Left lung (tissue), 4 donors: ENCODE measurements at regions not wholly inside any gene's neighbourhood (a gene's known extent, or its start where the extent isn't known, plus 50 kb on each side); places are given as distances from the start of the nearest gene placed in this dataset.

Experiments
- ATAC-seq: fragments of 200-7000 bp; cut with Tn5 transposase; one replicate; pipeline ENCODE4 v1.9.1; 2020; ENCODE audit warnings: moderate library complexity
- DNase-seq, 4 donors: peaks; one replicate each; pipeline ENCODE4 v3.0.0-alpha.2; 2013 to 2020
- H3K27ac ChIP-seq, 2 donors: fragments of 200-600 bp; sonication (generic) in 1 of 2; one replicate each; pipeline versions ENCODE4 v1.5.0 to v1.8.0; 2020 to 2021
- H3K27me3 ChIP-seq, 2 donors: fragments of 200-600 bp; sonication (generic) in 1 of 2; one replicate each; pipeline versions ENCODE4 v1.5.0 to v1.8.0; 2020 to 2021
- H3K36me3 ChIP-seq, 2 donors: fragments of 200-600 bp; sonication (generic) in 1 of 2; one replicate each; pipeline versions ENCODE4 v1.5.0 to v1.8.0; 2020 to 2021
- H3K4me1 ChIP-seq, 2 donors: fragments of 200-600 bp; one replicate each; pipeline ENCODE4 v1.8.0; 2021
- H3K4me3 ChIP-seq, 2 donors: fragments of 200-600 bp; sonication (generic) in 1 of 2; one replicate each; pipeline versions ENCODE4 v1.5.0 to v1.8.0; 2020 to 2021; ENCODE audit warnings: mild to moderate bottlenecking in 1 of 2
- H3K9me3 ChIP-seq, 2 donors: fragments of 200-600 bp; sonication (generic) in 1 of 2; one replicate each; pipeline versions ENCODE4 v1.5.0 to v1.8.0; 2020 to 2021
- CTCF ChIP-seq, 2 donors: fragments of 200-600 bp; sonication (generic) in 1 of 2; IDR thresholded peaks; one replicate each; pipeline versions ENCODE4 v1.5.0 to v1.8.0; 2021; ENCODE audit warnings: antibody characterized with exemption in 2 of 2
- intact Hi-C, 2 donors: fragments of 100-400 bp; cut with DNase I; formaldehyde crosslinking; loops; one replicate each; pipeline versions ENCODE4 v1.11.2 to v1.14.2; 2022
- donor health status: DM: no; HTN: yes; CAD: no.
- donor health status: DM: no; HTN: no; CAD: no.

- no peak for ATAC-seq
- H3K9me3 ChIP-seq: no peaks in the 10 kb centered on the region
- no peak for DNase-seq
- peaks cover 0 to 61% of the 10 kb centered on the region in 2 donors for H3K27me3 ChIP-seq
- no peaks in the 10 kb centered on the region for H3K36me3 ChIP-seq
- intact Hi-C loops: no loop called here
- no peaks in the 10 kb centered on the region for H3K4me1 ChIP-seq
- TF ChIP-seq CTCF (IDR thresholded peaks at IDR 0.05): no peak
- H3K27ac ChIP-seq: no peak overlapping the region
- H3K4me3 ChIP-seq: no peak overlapping the region
These were observed 55.8 kb upstream of the SLC6A11 start for GRCh38 chr3:10760199-10760598.

GRCh38 chr3:10761583-10761982, 54.4 kb upstream of the SLC6A11 start:
- no peak for TF ChIP-seq CTCF (IDR thresholded peaks at IDR 0.05)
- Histone ChIP-seq H3K4me1 (no peaks in the 10 kb centered on the region), H3K9me3 (no peaks in the 10 kb centered on the region), H3K27me3 (peaks cover 0 to 68% of the 10 kb centered on the region in 2 donors), H3K4me3 (no peak overlapping the region), H3K27ac (no peak overlapping the region), H3K36me3 (no peaks in the 10 kb centered on the region)
- DNase-seq: no peak
- intact Hi-C loops: no loop called here
- ATAC-seq: no peak

- H3K36me3 ChIP-seq: no peaks in the 10 kb centered on the region
- DNase-seq (no peak), ATAC-seq (no peak)
- H3K27ac ChIP-seq: no peak overlapping the region
- no peak overlapping the region for H3K4me3 ChIP-seq
- intact Hi-C loops: no loop called here
- no peaks in the 10 kb centered on the region for H3K9me3 ChIP-seq
- H3K27me3 ChIP-seq: peaks cover 0 to 68% of the 10 kb centered on the region in 2 donors
- TF ChIP-seq CTCF (IDR thresholded peaks at IDR 0.05): no peak
- H3K4me1 ChIP-seq: no peaks in the 10 kb centered on the region
These were observed 53.9 kb upstream of the SLC6A11 start for GRCh38 chr3:10762116-10762515.

GRCh38 chr3:10762611-10763247, 53.3 kb upstream of the SLC6A11 start:
- no peaks in the 10 kb centered on the region for H3K36me3 ChIP-seq
- no peak for TF ChIP-seq CTCF (IDR thresholded peaks at IDR 0.05)
- H3K4me3 ChIP-seq: no peak overlapping the region
- DNase-seq (no peak), ATAC-seq (no peak)
- H3K27ac ChIP-seq: no peak overlapping the region
- H3K9me3 ChIP-seq: no peaks in the 10 kb centered on the region
- H3K27me3 ChIP-seq: peaks cover 0 to 66% of the 10 kb centered on the region in 2 donors
- H3K4me1 ChIP-seq: no peaks in the 10 kb centered on the region
- intact Hi-C loops: no loop called here

GRCh38 chr3:10763248-10763620, 52.8 kb upstream of the SLC6A11 start:
- no peak overlapping the region for H3K27ac ChIP-seq
- intact Hi-C loops: no loop called here
- peaks cover 0 to 64% of the 10 kb centered on the region in 2 donors for H3K27me3 ChIP-seq
- H3K9me3 ChIP-seq: no peaks in the 10 kb centered on the region
- no peak overlapping the region for H3K4me3 ChIP-seq
- H3K4me1 ChIP-seq: no peaks in the 10 kb centered on the region
- no peak for TF ChIP-seq CTCF (IDR thresholded peaks at IDR 0.05)
- DNase-seq (no peak), ATAC-seq (no peak)
- no peaks in the 10 kb centered on the region for H3K36me3 ChIP-seq
